RWPE2 (cell line): ENCODE measurements at regions not wholly inside any gene's neighbourhood (a gene's known extent, or its start where the extent isn't known, plus 50 kb on each side); places are given as distances from the start of the nearest gene placed in this dataset.

Source experiments
- ATAC-seq: fragments of 200-7000 bp; cut with Tn5 transposase; 3 replicates; pipeline ENCODE4 v1.9.1; 2021; ENCODE audit warnings: low read depth
- DNase-seq: peaks from one replicate; pipeline ENCODE4 v3.0.0-alpha.2; 2020; ENCODE audit warnings: low spot score
- H3K27ac ChIP-seq: fragments of 450-650 bp; 2 replicates; pipeline ENCODE4 v1.5.1; 2017; ENCODE audit warnings: mild to moderate bottlenecking; ENCODE audit not compliant: poor library complexity, severe bottlenecking
- H3K27me3 ChIP-seq: fragments of 250-450 bp; sonication (Bioruptor Pico); 2 replicates; pipeline ENCODE4 v1.5.1; 2021; ENCODE audit warnings: mild to moderate bottlenecking, moderate library complexity; ENCODE audit not compliant: insufficient read depth, poor library complexity, severe bottlenecking
- H3K36me3 ChIP-seq: fragments of 250-450 bp; sonication (Bioruptor Pico); 2 replicates; pipeline ENCODE4 v1.5.1; 2020; ENCODE audit warnings: low read depth, mild to moderate bottlenecking, moderate library complexity
- H3K4me1 ChIP-seq: fragments of 250-450 bp; sonication (Bioruptor Pico); 2 replicates; pipeline ENCODE4 v1.5.1; 2021; ENCODE audit warnings: mild to moderate bottlenecking, moderate library complexity; ENCODE audit not compliant: insufficient read depth, poor library complexity, severe bottlenecking
- H3K4me3 ChIP-seq: fragments of 250-450 bp; sonication (Bioruptor Pico); 2 replicates; pipeline ENCODE4 v1.5.1; 2021; ENCODE audit warnings: mild to moderate bottlenecking, moderate library complexity; ENCODE audit not compliant: severe bottlenecking
- H3K9me3 ChIP-seq: fragments of 250-450 bp; sonication (Bioruptor Pico); 2 replicates; pipeline ENCODE4 v1.5.1; 2021; ENCODE audit warnings: mild to moderate bottlenecking, moderate library complexity; ENCODE audit not compliant: severe bottlenecking
- TF ChIP-seq, protein P1 (sequence below): fragments of 450-650 bp; IDR thresholded peaks from one replicate; pipeline ENCODE4 v1.5.1; 2017; ENCODE audit warnings: mild to moderate bottlenecking, moderate library complexity; ENCODE audit not compliant: poor library complexity, severe bottlenecking

DNA sequence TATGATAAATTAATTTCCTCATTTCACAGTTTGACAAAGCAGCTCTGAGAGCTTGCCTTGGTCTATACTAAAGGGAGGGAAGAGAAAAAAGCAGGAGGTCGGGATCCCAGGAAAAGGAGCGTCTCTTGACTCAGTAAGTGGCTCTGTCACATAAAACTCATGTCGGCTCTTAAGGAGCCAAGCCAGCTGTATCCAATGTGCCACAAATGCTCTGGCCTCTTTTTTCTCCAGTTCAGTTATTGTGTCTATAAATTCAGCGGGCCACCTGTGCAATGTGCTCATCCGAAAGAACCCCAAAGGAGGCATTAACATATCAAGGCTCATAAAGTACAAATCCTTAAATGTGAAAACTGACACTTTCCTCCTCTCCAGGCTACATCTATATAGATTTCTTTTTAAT is 337.7 kb upstream of the FAM241A start:
- no peak overlapping the region for H3K4me3 ChIP-seq
- H3K27me3 ChIP-seq = peaks cover 20% of the 10 kb centered on the region
- H3K27ac ChIP-seq = no peak overlapping the region
- H3K9me3 ChIP-seq = no peaks in the 10 kb centered on the region
- no peaks in the 10 kb centered on the region for H3K4me1 ChIP-seq
- ATAC-seq = no peak
- no peaks in the 10 kb centered on the region for H3K36me3 ChIP-seq
- TF ChIP-seq, protein P1, sequence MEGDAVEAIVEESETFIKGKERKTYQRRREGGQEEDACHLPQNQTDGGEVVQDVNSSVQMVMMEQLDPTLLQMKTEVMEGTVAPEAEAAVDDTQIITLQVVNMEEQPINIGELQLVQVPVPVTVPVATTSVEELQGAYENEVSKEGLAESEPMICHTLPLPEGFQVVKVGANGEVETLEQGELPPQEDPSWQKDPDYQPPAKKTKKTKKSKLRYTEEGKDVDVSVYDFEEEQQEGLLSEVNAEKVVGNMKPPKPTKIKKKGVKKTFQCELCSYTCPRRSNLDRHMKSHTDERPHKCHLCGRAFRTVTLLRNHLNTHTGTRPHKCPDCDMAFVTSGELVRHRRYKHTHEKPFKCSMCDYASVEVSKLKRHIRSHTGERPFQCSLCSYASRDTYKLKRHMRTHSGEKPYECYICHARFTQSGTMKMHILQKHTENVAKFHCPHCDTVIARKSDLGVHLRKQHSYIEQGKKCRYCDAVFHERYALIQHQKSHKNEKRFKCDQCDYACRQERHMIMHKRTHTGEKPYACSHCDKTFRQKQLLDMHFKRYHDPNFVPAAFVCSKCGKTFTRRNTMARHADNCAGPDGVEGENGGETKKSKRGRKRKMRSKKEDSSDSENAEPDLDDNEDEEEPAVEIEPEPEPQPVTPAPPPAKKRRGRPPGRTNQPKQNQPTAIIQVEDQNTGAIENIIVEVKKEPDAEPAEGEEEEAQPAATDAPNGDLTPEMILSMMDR = no peak
- no peak for DNase-seq

GRCh38 chr4:111808174-111808573 is 337.1 kb upstream of the FAM241A start:
- H3K9me3 ChIP-seq = no peaks in the 10 kb centered on the region
- no peak overlapping the region for H3K27ac ChIP-seq
- ATAC-seq (no peak), DNase-seq (no peak)
- H3K4me3 ChIP-seq = no peak overlapping the region
- H3K4me1 ChIP-seq = no peaks in the 10 kb centered on the region
- H3K27me3 ChIP-seq = peaks cover 20% of the 10 kb centered on the region
- H3K36me3 ChIP-seq = no peaks in the 10 kb centered on the region
- TF ChIP-seq, protein P1 = no peak

GRCh38 chr4:111811661-111812060 is 333.6 kb upstream of the FAM241A start:
- Histone ChIP-seq H3K36me3 (no peaks in the 10 kb centered on the region), H3K4me3 (no peak overlapping the region), H3K4me1 (no peaks in the 10 kb centered on the region), H3K27me3 (peaks cover 17% of the 10 kb centered on the region), H3K9me3 (no peaks in the 10 kb centered on the region), H3K27ac (no peak overlapping the region)
- TF ChIP-seq, protein P1 = no peak
- DNase-seq (no peak), ATAC-seq (no peak)

- H3K4me3 ChIP-seq = no peak overlapping the region
- H3K27me3 ChIP-seq = peaks cover 14% of the 10 kb centered on the region
- no peaks in the 10 kb centered on the region for H3K36me3 ChIP-seq
- TF ChIP-seq, protein P1 = no peak
- no peaks in the 10 kb centered on the region for H3K9me3 ChIP-seq
- no peaks in the 10 kb centered on the region for H3K4me1 ChIP-seq
- no peak overlapping the region for H3K27ac ChIP-seq
- ATAC-seq = no peak
- no peak for DNase-seq
Observed at GRCh38 chr4:111812114-111812513, 333.1 kb upstream of the FAM241A start.

DNA sequence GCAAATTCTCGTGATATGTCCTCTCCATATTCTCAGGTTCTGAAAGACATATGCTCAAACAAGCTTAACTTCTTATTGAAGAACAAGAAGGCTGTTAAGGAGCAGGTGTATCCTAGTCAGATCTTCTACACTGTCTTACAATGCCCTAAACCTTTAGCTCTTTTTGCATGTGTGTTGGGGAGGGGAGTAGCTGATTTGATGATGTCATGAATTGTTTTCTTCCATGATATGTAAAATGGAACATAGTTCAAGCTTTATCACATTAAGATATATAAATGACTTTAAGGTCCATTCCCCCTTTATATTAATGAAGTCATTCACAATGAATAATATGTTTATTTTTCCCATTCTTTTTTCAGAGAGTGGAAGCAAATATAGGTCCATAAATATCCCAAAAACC is 332.5 kb upstream of the FAM241A start:
- no peaks in the 10 kb centered on the region for H3K36me3 ChIP-seq
- H3K27me3 ChIP-seq = peaks cover 8% of the 10 kb centered on the region
- no peak for ATAC-seq
- no peaks in the 10 kb centered on the region for H3K4me1 ChIP-seq
- H3K4me3 ChIP-seq = no peak overlapping the region
- no peaks in the 10 kb centered on the region for H3K9me3 ChIP-seq
- H3K27ac ChIP-seq = no peak overlapping the region
- TF ChIP-seq, protein P1 = no peak
- no peak for DNase-seq
